ENCODE measurements at regions not wholly inside any gene's neighbourhood (a gene's known extent, or its start where the extent isn't known, plus 50 kb on each side); places are given as distances from the start of the nearest gene placed in this dataset.

- no peak for TF ChIP-seq CTCF (IDR thresholded peaks at IDR 0.05)
- no peak for TF ChIP-seq EP300 (IDR thresholded peaks at IDR 0.05)
Observed at GRCh38 chr4:27128443-27128842, 267.8 kb downstream of the STIM2 start.
